ENCODE measurements at regions not wholly inside any gene's neighbourhood (a gene's known extent, or its start where the extent isn't known, plus 50 kb on each side); places are given as distances from the start of the nearest gene placed in this dataset.

GRCh38 chr6:135638108-135638507 lies 140.6 kb upstream of the AHI1 start:
- no peaks in the 10 kb centered on the region for H3K36me3 ChIP-seq (ENCODE audit: control insufficient read depth in 2 of 4, insufficient read depth in 4 of 4, low read length in 3 of 4)
- H3K56ac ChIP-seq (replicated peaks; ENCODE audit: insufficient read length, low read depth, low read length): no peak overlapping the region
- H2BK120ac ChIP-seq (replicated peaks; ENCODE audit: low read depth, low read length): no peak overlapping the region
- H3K4ac ChIP-seq (replicated peaks; ENCODE audit: insufficient read length, low read depth, low read length): no peak overlapping the region
- no peak overlapping the region for H3K23ac ChIP-seq (ENCODE audit: insufficient read length)
- H3K18ac ChIP-seq (ENCODE audit: extremely low read depth, low read length): no peak overlapping the region
- no peak overlapping the region for H2BK20ac ChIP-seq (ENCODE audit: low read length)
- H3K9me3 ChIP-seq (ENCODE audit: insufficient read depth in 2 of 2, low read depth in 1 of 2, low read length in 1 of 2): no peaks in the 10 kb centered on the region
- FAIRE-seq (peak; percentile 39), DNase-seq (ENCODE audit: low read depth in 1 of 2, low spot score in 2 of 2) (no peak)
- 81% methylated on average over 2 of the region's 2 CpGs; no CpG with 5 or more reads in 1 of the 2 experiments for WGBS, 2 experiments (ENCODE audit: extremely low coverage in 1 of 2, insufficient coverage in 1 of 2, insufficient read length in 1 of 2, insufficient replicate concordance in 2 of 2, low coverage in 1 of 2, low lambda C conversion rate in 2 of 2, missing lambda C conversion rate in 1 of 2)
- no peak overlapping the region for H2BK12ac ChIP-seq (ENCODE audit: low read depth, low read length)
- no peaks in the 10 kb centered on the region for H3K79me1 ChIP-seq (ENCODE audit: low read depth, low read length)
- no peaks in the 10 kb centered on the region for H3K27me3 ChIP-seq (replicated peaks in 1 of 4; ENCODE audit: control insufficient read depth in 3 of 4, extremely low read depth in 1 of 4, insufficient read depth in 3 of 4, low read length in 3 of 4)
- no peak overlapping the region for H3K9ac ChIP-seq (replicated peaks in 1 of 4; ENCODE audit: extremely low read depth in 1 of 4, low read depth in 3 of 4, low read length in 3 of 4)
- H4K8ac ChIP-seq (ENCODE audit: extremely low read depth, insufficient read depth, low read length): no peak overlapping the region
- H3K4me3 ChIP-seq (ENCODE audit: extremely low read depth in 1 of 4, insufficient read depth in 2 of 4, low read depth in 3 of 4, low read length in 4 of 4): no peak overlapping the region
- no peak overlapping the region for H2BK5ac ChIP-seq (ENCODE audit: low read depth, low read length)
- H3K4me2 ChIP-seq (ENCODE audit: insufficient read depth in 1 of 2, low read depth in 2 of 2, low read length in 2 of 2): no peak overlapping the region
- no peak overlapping the region for H2AFZ ChIP-seq (ENCODE audit: low read length)
- ChIA-PET POLR2A (ENCODE audit: partially characterized antibody) (no interaction called here), CTCF (ENCODE audit: partially characterized antibody) (no interaction called here)
- H4K20me1 ChIP-seq (replicated peaks in 1 of 2; ENCODE audit: control insufficient read depth in 1 of 2, insufficient read depth in 2 of 2, low read length in 2 of 2): no peaks in the 10 kb centered on the region
- TF ChIP-seq RBBP5 (IDR thresholded peaks at IDR 0.05; ENCODE audit: borderline replicate concordance, low read depth, low read length): no peak
- no peak for TF ChIP-seq ASH2L (IDR thresholded peaks at IDR 0.05; ENCODE audit: low read length)
- TF ChIP-seq EP300 (IDR thresholded peaks at IDR 0.05; ENCODE audit: borderline replicate concordance in 1 of 2, low read depth in 2 of 2, low read length in 2 of 2): no peak
- no peak for TF ChIP-seq MAX (IDR thresholded peaks at IDR 0.05)
- no peak for TF ChIP-seq BRCA1 (IDR thresholded peaks at IDR 0.05; ENCODE audit: low read depth, low read length)
- TF ChIP-seq CBX8 (IDR thresholded peaks at IDR 0.05; ENCODE audit: borderline replicate concordance, low read depth, low read length): no peak
- no peak for TF ChIP-seq SP4 (IDR thresholded peaks at IDR 0.05; ENCODE audit: low read length)
- TF ChIP-seq JUN (IDR thresholded peaks at IDR 0.05; ENCODE audit: low read depth, low read length): no peak
- H3K23me2 ChIP-seq (ENCODE audit: low read depth, low read length): no peaks in the 10 kb centered on the region
- no peak overlapping the region for H2AK5ac ChIP-seq (ENCODE audit: low read depth, low read length)
- no peak overlapping the region for H2BK15ac ChIP-seq (ENCODE audit: low read length)
- H3K27ac ChIP-seq (ENCODE audit: low read depth, low read length): no peak overlapping the region
- no peak overlapping the region for H4K5ac ChIP-seq (ENCODE audit: insufficient read length, low read depth, low read length)
- H3K79me2 ChIP-seq (ENCODE audit: control insufficient read depth in 1 of 2, insufficient read depth in 2 of 2, low read length in 2 of 2): no peaks in the 10 kb centered on the region
- H3K14ac ChIP-seq (ENCODE audit: insufficient read length): no peak overlapping the region
- no peaks in the 10 kb centered on the region for H3K4me1 ChIP-seq (replicated peaks in 1 of 4; ENCODE audit: control insufficient read depth in 3 of 4, insufficient read depth in 4 of 4, low read length in 3 of 4)
- H4K91ac ChIP-seq (replicated peaks; ENCODE audit: insufficient read length, low read length): no peak overlapping the region
